ENCODE measurements at regions not wholly inside any gene's neighbourhood (a gene's known extent, or its start where the extent isn't known, plus 50 kb on each side); places are given as distances from the start of the nearest gene placed in this dataset.

GRCh38 chr22:22386602-22387385, 121.7 kb downstream of the ZNF280B start:
- H3K23ac ChIP-seq (ENCODE audit: insufficient read length, low read depth, low read length), result no peak overlapping the region
- H3K9ac ChIP-seq (ENCODE audit: extremely low read depth, insufficient read length, low read length), result no peak overlapping the region
- no peak overlapping the region for H3K18ac ChIP-seq (ENCODE audit: insufficient read length, low read depth, low read length)
- H3K4ac ChIP-seq (ENCODE audit: low read depth, low read length), result no peak overlapping the region
- no peaks in the 10 kb centered on the region for H3K23me2 ChIP-seq (ENCODE audit: insufficient read length, low read depth, low read length, poor library complexity, severe bottlenecking)
- no peaks in the 10 kb centered on the region for H3K4me1 ChIP-seq (ENCODE audit: insufficient read depth, low read length)
- no peak overlapping the region for H4K91ac ChIP-seq (ENCODE audit: insufficient read length, low read depth, low read length)
- H3K9me3 ChIP-seq (ENCODE audit: control insufficient read depth, low read depth, low read length), result no peaks in the 10 kb centered on the region
- H2BK20ac ChIP-seq (ENCODE audit: low read depth, low read length, poor library complexity, severe bottlenecking), result no peak overlapping the region
- no peak for DNase-seq
- H3K27ac ChIP-seq (ENCODE audit: insufficient read length, low read depth, low read length), result no peak overlapping the region
- no peak overlapping the region for H3K4me2 ChIP-seq (ENCODE audit: insufficient read depth, insufficient read length, low read length)
- no peak overlapping the region for H3K56ac ChIP-seq (ENCODE audit: insufficient read length, low read depth, low read length)
- Mint-ChIP-seq H3K36me3 (ENCODE audit: insufficient read depth in 1 of 3, low read depth in 3 of 3) (peaks cover 0 to 3% (median 0%) of the 10 kb centered on the region in 3 experiments; a peak in 1 of 7 replicates), H3K4me1 (no peaks in the 10 kb centered on the region), H3K4me3 (no peak overlapping the region), H3K27me3 (ENCODE audit: low read depth) (peaks cover 100% of the 10 kb centered on the region), H3K9me3 (peaks cover 0 to 3% of the 10 kb centered on the region in 2 experiments; a peak in 2 of 5 replicates), H3K27ac (no peak overlapping the region)
- no peak overlapping the region for H2BK12ac ChIP-seq (ENCODE audit: insufficient read length, low read depth, low read length)
- no peak overlapping the region for H2AFZ ChIP-seq (ENCODE audit: low read length)
- H3T11ph ChIP-seq (ENCODE audit: low read length), result no peak overlapping the region
- H3K14ac ChIP-seq (ENCODE audit: insufficient read depth, low read length), result no peak overlapping the region
- H3K79me2 ChIP-seq (ENCODE audit: insufficient read depth, low read length), result no peaks in the 10 kb centered on the region
- H2AK5ac ChIP-seq (ENCODE audit: insufficient read length, low read length), result no peak overlapping the region
- no CpG with 5 or more reads among the region's 10 CpGs for WGBS (ENCODE audit: extremely low coverage, insufficient read length, low lambda C conversion rate)
- H3K79me1 ChIP-seq (ENCODE audit: insufficient read depth, low read depth, low read length, poor library complexity, severe bottlenecking), result no peaks in the 10 kb centered on the region
- no peak overlapping the region for H2BK5ac ChIP-seq (ENCODE audit: insufficient read length, low read length)
- H2BK120ac ChIP-seq (ENCODE audit: low read depth, low read length, poor library complexity, severe bottlenecking), result no peak overlapping the region
- TF ChIP-seq CTCF (conservative IDR thresholded peaks at IDR 0.05), result no peak
- no peak overlapping the region for H2BK15ac ChIP-seq (ENCODE audit: low read depth, low read length)
- no peak overlapping the region for H4K5ac ChIP-seq (ENCODE audit: insufficient read length, low read depth, low read length)
- no peak overlapping the region for H4K8ac ChIP-seq (replicated peaks; ENCODE audit: insufficient read length, low read depth, low read length)
- H4K20me1 ChIP-seq (ENCODE audit: control insufficient read depth, insufficient read depth, insufficient read length), result no peaks in the 10 kb centered on the region
- peaks cover 85% of the 10 kb centered on the region for H3K27me3 ChIP-seq (ENCODE audit: insufficient read depth, low read length)
